ENCODE measurements at regions not wholly inside any gene's neighbourhood (a gene's known extent, or its start where the extent isn't known, plus 50 kb on each side); places are given as distances from the start of the nearest gene placed in this dataset.

GRCh38 chr11:23143022-23143421, 282.7 kb upstream of the CCDC179 start:
- H3K4me3 ChIP-seq, result no peak overlapping the region

DNA sequence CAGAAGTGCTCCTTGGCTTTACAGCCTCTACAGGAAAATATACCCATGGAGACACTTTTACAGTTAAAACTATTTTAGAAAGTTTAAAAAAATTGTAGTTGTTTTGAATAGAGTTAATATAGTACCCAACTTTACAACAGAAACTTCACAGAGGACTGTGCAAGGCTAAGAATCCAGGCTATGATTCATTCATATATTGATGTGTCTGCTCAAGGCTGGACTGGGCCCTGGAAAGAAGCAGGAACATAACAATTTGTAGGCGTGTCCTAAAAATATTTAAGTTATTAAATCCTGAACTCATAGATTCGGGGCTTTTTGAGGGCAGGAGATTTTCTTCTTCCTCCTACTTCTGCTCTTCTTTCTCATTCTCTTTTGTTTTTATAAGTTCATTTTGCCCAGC, 291.5 kb upstream of the CCDC179 start:
- WGBS, 3 donors, result 81 to 88% (median 85%) methylated on average over 2 of the region's 2 CpGs
- TF ChIP-seq CTCF (IDR thresholded peaks at IDR 0.05), result no peak
- ATAC-seq (no peak), DNase-seq (no peak)
- Histone ChIP-seq H3K27me3 (ENCODE audit: insufficient read depth in 3 of 3, low read length in 2 of 3) (no peaks in the 10 kb centered on the region), H3K4me1 (no peaks in the 10 kb centered on the region), H3K27ac (no peak overlapping the region), H3K36me3 (ENCODE audit: insufficient read depth in 1 of 2, low read depth in 1 of 2) (no peaks in the 10 kb centered on the region), H3K4me3 (no peak overlapping the region), H3K9me3 (no peaks in the 10 kb centered on the region)
- intact Hi-C loops (cut with DNase I), result no loop called here

More at GRCh38 chr11:23143022-23143421, 282.7 kb upstream of the CCDC179 start:
- DNase-seq, result no peak
- Histone ChIP-seq H3K27ac (no peak overlapping the region), H3K36me3 (ENCODE audit: insufficient read depth in 1 of 2, low read depth in 1 of 2) (no peaks in the 10 kb centered on the region), H3K9me3 (no peaks in the 10 kb centered on the region), H3K27me3 (ENCODE audit: insufficient read depth in 3 of 3, low read length in 2 of 3) (no peaks in the 10 kb centered on the region), H3K4me1 (no peaks in the 10 kb centered on the region)
- intact Hi-C loops (cut with DNase I), result no loop called here
- no peak for ATAC-seq
- 76 to 81% (median 78%) methylated on average over 2 of the region's 2 CpGs for WGBS, 3 donors
- TF ChIP-seq CTCF (IDR thresholded peaks at IDR 0.05), result no peak

DNA sequence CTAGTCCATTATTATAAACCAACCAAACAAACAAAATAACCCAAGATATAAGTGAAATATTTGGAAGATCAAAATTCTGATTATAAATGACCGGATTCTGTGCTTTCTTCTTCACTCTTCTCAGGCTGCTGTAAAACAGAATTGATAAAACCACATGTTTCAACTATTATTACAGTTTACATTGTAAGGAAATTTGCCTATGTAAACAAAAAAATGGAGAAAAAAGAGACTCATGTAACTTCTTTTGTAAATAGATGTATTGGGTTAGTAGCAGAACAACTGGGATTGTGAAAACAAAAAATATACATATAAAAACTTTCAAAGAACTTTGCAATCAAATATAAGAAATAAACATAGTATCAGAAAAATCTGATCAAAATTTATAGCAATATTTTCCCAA, 295.2 kb upstream of the CCDC179 start:
- no peaks in the 10 kb centered on the region for H3K4me1 ChIP-seq
- no peaks in the 10 kb centered on the region for H3K9me3 ChIP-seq
- no peak for ATAC-seq
- TF ChIP-seq CTCF (IDR thresholded peaks at IDR 0.05), result no peak
- DNase-seq, result no peak
- no peaks in the 10 kb centered on the region for H3K36me3 ChIP-seq (ENCODE audit: insufficient read depth in 1 of 2, low read depth in 1 of 2)
- no peaks in the 10 kb centered on the region for H3K27me3 ChIP-seq (ENCODE audit: insufficient read depth in 3 of 3, low read length in 2 of 3)
- no peak overlapping the region for H3K27ac ChIP-seq
- 85 to 90% (median 89%) methylated on average over 1 of the region's 1 CpG for WGBS, 3 donors
- intact Hi-C loops (cut with DNase I), result no loop called here
- H3K4me3 ChIP-seq, result no peak overlapping the region

DNA sequence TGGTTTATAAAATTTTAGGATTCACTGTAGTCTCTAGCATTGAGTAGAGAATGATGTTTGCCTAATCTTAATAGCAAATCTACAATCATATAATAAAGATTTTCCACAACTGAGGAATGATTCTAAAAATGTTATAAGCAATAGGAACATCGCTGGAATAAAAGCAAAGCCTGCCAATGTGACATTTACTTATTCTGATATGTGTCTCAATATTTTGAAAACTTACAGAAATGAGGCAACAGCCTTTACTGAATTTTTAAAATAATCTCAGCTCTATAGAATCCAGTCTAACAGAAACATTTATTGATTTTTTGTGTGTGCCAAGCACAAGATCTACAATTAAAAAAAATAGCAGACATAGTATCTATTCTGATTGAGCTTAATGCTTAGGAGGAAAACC, 303.7 kb upstream of the CCDC179 start:
- intact Hi-C loops (cut with DNase I), result no loop called here
- 95 to 98% (median 96%) methylated on average over 1 of the region's 1 CpG for WGBS, 3 donors

More for the DNA sequence above, 303.7 kb upstream of the CCDC179 start:
- no peak for ATAC-seq
- TF ChIP-seq CTCF (IDR thresholded peaks at IDR 0.05), result no peak
- no peaks in the 10 kb centered on the region for H3K36me3 ChIP-seq (ENCODE audit: insufficient read depth in 1 of 2, low read depth in 1 of 2)
- no peak overlapping the region for H3K4me3 ChIP-seq
- no peak for DNase-seq
- no peaks in the 10 kb centered on the region for H3K9me3 ChIP-seq
- H3K27ac ChIP-seq, result no peak overlapping the region
- H3K4me1 ChIP-seq, result no peaks in the 10 kb centered on the region
- no peaks in the 10 kb centered on the region for H3K27me3 ChIP-seq (ENCODE audit: insufficient read depth in 3 of 3, low read length in 2 of 3)
